PC-3 (cell line): ENCODE measurements at regions not wholly inside any gene's neighbourhood (a gene's known extent, or its start where the extent isn't known, plus 50 kb on each side); places are given as distances from the start of the nearest gene placed in this dataset.

Source experiments
- ATAC-seq: fragments of 200-7000 bp; cut with Tn5 transposase; 2 replicates; pipeline ENCODE4 v1.9.1; 2020; ENCODE audit warnings: mild to moderate bottlenecking, moderate library complexity
- BruUV-seq: library from RNA; stranded (reverse); fragments of 400-500 nt; replicated peaks from 2 replicates; lab custom pipeline; 2021; lab: Mats Ljungman, UMichigan
- CTCF ChIA-PET: fragments of 300-600 bp; sonication (Branson Sonifier 250); formaldehyde crosslinking; loops from one replicate; lab custom pipeline; 2022; ENCODE audit warnings: antibody characterized with exemption; lab: Charles Lee
- POLR2A ChIA-PET: fragments of 300-600 bp; sonication (Branson Sonifier 250); formaldehyde crosslinking; loops from one replicate; lab custom pipeline; 2022; ENCODE audit warnings: antibody characterized with exemption; ENCODE audit not compliant: unreplicated experiment; lab: Charles Lee
- DNase-seq: peaks from one replicate; pipeline ENCODE4 v3.0.0-alpha.2; 2015
- H2AFZ ChIP-seq: fragments of 300-600 bp; sonication (generic); 2 replicates; pipeline ENCODE4 v1.6.0; 2016; ENCODE audit warnings: antibody characterized with exemption, low read length
- H3F3A ChIP-seq: fragments of 300-600 bp; sonication (generic); one replicate; pipeline ENCODE4 v1.6.0; 2017; ENCODE audit warnings: antibody characterized with exemption, low read length, control low read depth, mild to moderate bottlenecking; ENCODE audit not compliant: unreplicated experiment
- H3K27ac ChIP-seq: fragments of 300-600 bp; sonication (generic); 2 replicates; pipeline ENCODE4 v1.5.1; 2016; ENCODE audit warnings: mild to moderate bottlenecking, low read length
- H3K27me3 ChIP-seq: fragments of 300-600 bp; sonication (generic); 2 replicates; pipeline ENCODE4 v1.6.1; 2016; ENCODE audit warnings: low read length, mixed read lengths
- H3K36me3 ChIP-seq: fragments of 300-600 bp; sonication (generic); 2 replicates; pipeline ENCODE4 v1.6.1; 2016; ENCODE audit warnings: low read depth, mixed run types, low read length, mixed read lengths
- H3K4me1 ChIP-seq: fragments of 300-600 bp; sonication (generic); 2 replicates; pipeline ENCODE4 v1.5.1; 2016; ENCODE audit warnings: low read length; ENCODE audit not compliant: insufficient read depth
- H3K4me2 ChIP-seq: fragments of 300-600 bp; sonication (generic); 2 replicates; pipeline ENCODE4 v1.6.0; 2016; ENCODE audit warnings: low read length
- H3K4me3 ChIP-seq: fragments of 300-600 bp; sonication (generic); 2 replicates; pipeline ENCODE4 v1.5.1; 2016; ENCODE audit warnings: mild to moderate bottlenecking, low read length, mixed read lengths
- H3K79me2 ChIP-seq: fragments of 300-600 bp; sonication (generic); 2 replicates; pipeline ENCODE4 v1.6.1; 2017; ENCODE audit warnings: low read length, mixed read lengths
- H3K9ac ChIP-seq: fragments of 300-600 bp; sonication (generic); 2 replicates; pipeline ENCODE4 v1.6.0; 2016; ENCODE audit warnings: mild to moderate bottlenecking, low read length
- H3K9me2 ChIP-seq: fragments of 300-600 bp; sonication (generic); replicated peaks from 2 replicates; pipeline ENCODE4 v1.6.1; 2016; ENCODE audit warnings: mixed run types, low read length, mixed read lengths
- H3K9me3 ChIP-seq: fragments of 300-600 bp; sonication (generic); 2 replicates; pipeline ENCODE4 v1.6.1; 2016; ENCODE audit warnings: low read length, mixed read lengths
- H4K20me1 ChIP-seq: fragments of 300-600 bp; sonication (generic); 2 replicates; pipeline ENCODE4 v1.6.1; 2016; ENCODE audit warnings: low read length, mixed read lengths
- EZH2 ChIP-seq: fragments of 300-600 bp; sonication (generic); IDR thresholded peaks from one replicate; pipeline ENCODE4 v1.6.1; 2017; ENCODE audit warnings: antibody characterized with exemption, mild to moderate bottlenecking, low read length; ENCODE audit not compliant: unreplicated experiment
- EZH2phosphoT487 ChIP-seq: fragments of 300-600 bp; sonication (generic); IDR thresholded peaks from 2 replicates; pipeline ENCODE4 v1.6.1; 2018; ENCODE audit warnings: mild to moderate bottlenecking, antibody characterized with exemption, low read length, borderline replicate concordance
- intact Hi-C: fragments of 100-400 bp; cut with micrococcal nuclease; formaldehyde crosslinking; loops from 2 replicates; pipeline ENCODE4 v1.9.0; 2023
- TF ChIP-seq, protein P1 (sequence below): fragments of 300-600 bp; sonication (generic); conservative IDR thresholded peaks from 2 replicates; pipeline ENCODE4 v1.5.1; 2017; ENCODE audit warnings: antibody characterized with exemption, low read depth, mild to moderate bottlenecking, low read length

DNA sequence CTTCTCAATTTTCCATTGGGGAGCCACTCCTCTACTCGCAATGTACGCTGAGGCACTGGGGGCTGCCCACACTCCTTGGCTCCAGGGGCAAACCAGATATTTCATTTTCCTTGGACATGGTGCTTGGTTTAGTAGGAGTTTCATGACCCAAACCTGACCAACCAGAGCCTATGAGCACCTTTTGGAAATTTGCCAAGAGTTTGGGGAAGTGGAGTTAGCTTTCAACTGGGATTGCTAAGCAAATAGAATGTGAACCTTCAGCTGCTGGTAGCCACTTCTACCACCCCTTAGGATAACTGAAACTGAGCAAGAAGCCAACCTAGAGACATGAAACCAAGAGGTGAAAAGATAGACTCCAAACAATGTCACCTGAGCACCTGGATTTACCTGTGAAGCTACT lies 74.9 kb upstream of the COL13A1 start:
- POLR2A ChIA-PET: no interaction called here
- no peaks in the 10 kb centered on the region for H3F3A ChIP-seq
- TF ChIP-seq EZH2: no peak
- TF ChIP-seq, protein P1, sequence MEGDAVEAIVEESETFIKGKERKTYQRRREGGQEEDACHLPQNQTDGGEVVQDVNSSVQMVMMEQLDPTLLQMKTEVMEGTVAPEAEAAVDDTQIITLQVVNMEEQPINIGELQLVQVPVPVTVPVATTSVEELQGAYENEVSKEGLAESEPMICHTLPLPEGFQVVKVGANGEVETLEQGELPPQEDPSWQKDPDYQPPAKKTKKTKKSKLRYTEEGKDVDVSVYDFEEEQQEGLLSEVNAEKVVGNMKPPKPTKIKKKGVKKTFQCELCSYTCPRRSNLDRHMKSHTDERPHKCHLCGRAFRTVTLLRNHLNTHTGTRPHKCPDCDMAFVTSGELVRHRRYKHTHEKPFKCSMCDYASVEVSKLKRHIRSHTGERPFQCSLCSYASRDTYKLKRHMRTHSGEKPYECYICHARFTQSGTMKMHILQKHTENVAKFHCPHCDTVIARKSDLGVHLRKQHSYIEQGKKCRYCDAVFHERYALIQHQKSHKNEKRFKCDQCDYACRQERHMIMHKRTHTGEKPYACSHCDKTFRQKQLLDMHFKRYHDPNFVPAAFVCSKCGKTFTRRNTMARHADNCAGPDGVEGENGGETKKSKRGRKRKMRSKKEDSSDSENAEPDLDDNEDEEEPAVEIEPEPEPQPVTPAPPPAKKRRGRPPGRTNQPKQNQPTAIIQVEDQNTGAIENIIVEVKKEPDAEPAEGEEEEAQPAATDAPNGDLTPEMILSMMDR: no peak
- TF ChIP-seq EZH2phosphoT487: no peak
- CTCF ChIA-PET: no interaction called here
- no peak overlapping the region for H3K4me2 ChIP-seq
- ATAC-seq (no peak), DNase-seq (peak; percentile 43)
- no peaks in the 10 kb centered on the region for H4K20me1 ChIP-seq
- no peaks in the 10 kb centered on the region for H3K9me2 ChIP-seq
- BruUV-seq: no TSS peak
- H3K4me1 ChIP-seq: peaks cover 31% of the 10 kb centered on the region
- H3K36me3 ChIP-seq: no peaks in the 10 kb centered on the region
- H2AFZ ChIP-seq: no peak overlapping the region
- H3K9ac ChIP-seq: no peak overlapping the region
- no peak overlapping the region for H3K27ac ChIP-seq
- no peaks in the 10 kb centered on the region for H3K27me3 ChIP-seq
- intact Hi-C loops: no loop called here
- no peaks in the 10 kb centered on the region for H3K79me2 ChIP-seq
- no peaks in the 10 kb centered on the region for H3K9me3 ChIP-seq
- H3K4me3 ChIP-seq: no peak overlapping the region

DNA sequence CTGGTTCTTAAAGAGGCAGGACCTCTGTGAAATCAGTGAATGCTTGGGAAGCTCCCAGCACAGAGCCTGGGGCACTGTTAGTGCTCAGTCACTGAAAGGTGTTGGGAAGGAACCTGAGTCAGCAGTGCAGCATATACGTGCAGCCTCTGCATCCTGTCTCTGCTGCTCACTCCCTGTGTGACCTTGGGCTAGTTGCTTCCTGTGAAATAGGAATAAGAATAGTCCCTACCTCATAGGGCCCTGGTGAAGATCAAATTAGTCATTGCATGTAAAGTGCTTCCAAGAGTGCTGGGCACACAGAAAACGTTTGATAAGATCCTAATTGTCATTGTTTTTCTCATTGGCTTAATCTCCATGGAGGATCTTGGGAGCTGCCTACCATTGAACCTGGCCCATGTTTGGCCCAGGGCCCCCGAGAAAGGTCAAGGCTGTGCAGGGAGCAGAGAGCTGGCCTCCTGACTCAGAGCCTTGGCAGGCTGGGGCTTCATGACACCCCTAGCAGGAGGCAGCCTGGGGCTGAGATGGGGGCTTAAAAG lies 73.3 kb upstream of the COL13A1 start:
- intact Hi-C loops: loop anchor here (2.0 kb wide), 2 partner anchors 16 to 72 kb away; partner anchors contain the start of gene COL13A1
- DNase-seq: peak; percentile 100
- H3K9me3 ChIP-seq: no peaks in the 10 kb centered on the region
- peak overlapping the region; percentile 39 for H3K4me2 ChIP-seq
- no peaks in the 10 kb centered on the region for H3K79me2 ChIP-seq
- no peak overlapping the region for H3K9ac ChIP-seq
- ChIA-PET POLR2A (interaction anchor here (0.6 kb wide), 1 partner anchor 179 kb away, joined by 3 read pairs; no protein-coding TSS in a partner anchor), CTCF (interaction anchor here (0.6 to 1.1 kb wide), 2 partner anchors 58 to 423 kb away, joined by 3 read pairs; no protein-coding TSS in a partner anchor)
- H3K9me2 ChIP-seq: no peaks in the 10 kb centered on the region
- peak overlapping the region; percentile 0; the same call in 1 of the 2 replicates for H2AFZ ChIP-seq
- H3K27ac ChIP-seq: peak overlapping the region; percentile 57
- BruUV-seq: no TSS peak
- peaks cover 30% of the 10 kb centered on the region for H3K4me1 ChIP-seq
- TF ChIP-seq EZH2: no peak
- TF ChIP-seq, protein P1: no peak
- no peak for TF ChIP-seq EZH2phosphoT487
- H3K27me3 ChIP-seq: no peaks in the 10 kb centered on the region
- no peaks in the 10 kb centered on the region for H3K36me3 ChIP-seq
- H3K4me3 ChIP-seq: no peak overlapping the region
- H3F3A ChIP-seq: no peaks in the 10 kb centered on the region
- no peaks in the 10 kb centered on the region for H4K20me1 ChIP-seq
- ATAC-seq: peak; percentile 85

DNA sequence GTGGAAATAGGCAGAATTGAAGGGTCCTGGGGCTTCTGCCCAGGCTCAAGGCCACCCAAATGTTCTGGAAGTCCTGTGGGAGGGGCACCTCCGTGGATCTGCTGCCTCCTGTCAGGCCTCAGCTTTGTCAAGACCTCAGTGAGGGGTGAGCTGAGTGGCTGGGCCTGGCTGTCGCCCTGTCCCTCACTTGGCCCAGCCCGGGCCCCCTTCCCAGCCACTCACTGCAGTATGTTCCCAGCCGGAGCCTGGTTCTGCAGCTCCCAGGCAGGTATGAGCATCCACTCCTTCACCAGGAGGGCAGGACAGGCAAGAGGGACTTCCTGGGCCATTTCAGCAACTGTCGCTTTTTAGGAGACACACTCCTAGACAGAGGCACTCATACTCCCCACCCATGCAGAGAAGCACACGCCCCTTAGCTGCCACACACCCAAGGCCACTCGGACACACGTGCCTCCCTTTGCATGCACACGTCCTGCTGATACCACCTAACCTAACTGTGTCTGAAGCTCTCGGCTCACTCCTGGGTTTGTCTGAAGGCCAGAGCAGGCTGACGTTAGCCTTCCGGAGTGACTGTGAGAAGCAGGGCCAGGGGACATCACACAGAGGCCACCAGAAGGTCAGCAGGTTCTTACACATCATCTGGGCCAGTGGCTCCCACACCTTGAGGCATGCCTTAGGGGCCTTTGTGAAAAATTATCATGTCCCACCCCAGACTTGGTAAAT lies 72.2 kb upstream of the COL13A1 start:
- ChIA-PET CTCF (no interaction called here), POLR2A (no interaction called here)
- Histone ChIP-seq H3F3A (no peaks in the 10 kb centered on the region), H3K27me3 (no peaks in the 10 kb centered on the region), H4K20me1 (no peaks in the 10 kb centered on the region), H3K27ac (no peak overlapping the region), H3K4me2 (no peak overlapping the region), H3K79me2 (no peaks in the 10 kb centered on the region), H3K4me3 (no peak overlapping the region), H3K9me2 (no peaks in the 10 kb centered on the region), H3K36me3 (no peaks in the 10 kb centered on the region), H2AFZ (no peak overlapping the region), H3K9me3 (no peaks in the 10 kb centered on the region), H3K9ac (no peak overlapping the region), H3K4me1 (peaks cover 37% of the 10 kb centered on the region)
- no peak for ATAC-seq
- no peak for DNase-seq
- intact Hi-C loops: loop anchor here (2.0 kb wide), 2 partner anchors 15 to 71 kb away; partner anchors contain the start of gene COL13A1
- TF ChIP-seq, protein P1: no peak
- TF ChIP-seq EZH2phosphoT487: no peak
- no peak for TF ChIP-seq EZH2
- no TSS peak for BruUV-seq
